AG04450 (cell line): ENCODE measurements at regions not wholly inside any gene's neighbourhood (a gene's known extent, or its start where the extent isn't known, plus 50 kb on each side); places are given as distances from the start of the nearest gene placed in this dataset.

ENCODE experiments used
- CTCF ChIA-PET: fragments of 300-600, 350-600 bp; formaldehyde crosslinking; extraction: SDS; loops from one replicate; lab custom pipeline; 2022; ENCODE audit warnings: antibody characterized with exemption, inconsistent platforms; lab: Charles Lee
- POLR2A ChIA-PET: fragments of 350-600 bp; formaldehyde crosslinking; extraction: SDS; loops from one replicate; lab custom pipeline; 2021; ENCODE audit warnings: antibody characterized with exemption, inconsistent platforms; lab: Yijun Ruan, JAX
- DNase-seq: peaks from one replicate; pipeline ENCODE4 v3.0.0-alpha.2; 2011; ENCODE audit warnings: low read depth, low spot score
- H3K27ac ChIP-seq: one replicate; pipeline ENCODE4 v1.5.1; 2012; ENCODE audit warnings: low read depth, low read length, control low read depth
- H3K27me3 ChIP-seq: one replicate; pipeline ENCODE4 v1.6.0; 2012; ENCODE audit warnings: low read length; ENCODE audit not compliant: control insufficient read depth, insufficient read depth
- H3K4me3 ChIP-seq: 2 replicates; pipeline ENCODE4 v1.5.1; 2011; ENCODE audit warnings: mild to moderate bottlenecking, low read depth, low read length, control low read depth
- H3K9me3 ChIP-seq: 2 replicates; pipeline ENCODE4 v1.5.1; 2012; ENCODE audit warnings: low read length; ENCODE audit not compliant: control insufficient read depth, insufficient read depth
- TF ChIP-seq, protein P1 (sequence below): IDR thresholded peaks from 2 replicates; pipeline ENCODE4 v1.5.1; 2011; ENCODE audit warnings: low read depth, low read length, control low read depth, inconsistent platforms

DNA sequence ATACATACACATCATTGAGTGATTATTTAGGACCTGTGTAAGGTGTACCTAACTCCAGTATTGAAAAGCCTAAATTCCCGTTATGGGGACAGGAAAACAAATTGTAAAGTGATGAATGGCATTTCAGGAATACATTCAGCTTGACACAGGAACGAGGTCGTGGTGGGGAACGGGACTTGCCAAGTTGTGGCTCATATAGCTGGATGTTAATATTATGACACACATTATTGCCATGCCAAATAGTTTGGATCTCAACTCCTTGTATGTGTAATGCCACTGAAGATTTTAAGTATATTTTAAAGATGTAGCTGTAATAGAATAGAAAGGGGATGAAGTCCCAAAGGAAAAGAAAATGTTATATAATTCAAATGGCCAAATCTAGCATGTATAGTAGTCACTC, 227.2 kb upstream of the GOLIM4 start:
- Histone ChIP-seq H3K27me3 (no peaks in the 10 kb centered on the region), H3K9me3 (no peaks in the 10 kb centered on the region), H3K4me3 (no peak overlapping the region), H3K27ac (no peak overlapping the region)
- TF ChIP-seq, protein P1, sequence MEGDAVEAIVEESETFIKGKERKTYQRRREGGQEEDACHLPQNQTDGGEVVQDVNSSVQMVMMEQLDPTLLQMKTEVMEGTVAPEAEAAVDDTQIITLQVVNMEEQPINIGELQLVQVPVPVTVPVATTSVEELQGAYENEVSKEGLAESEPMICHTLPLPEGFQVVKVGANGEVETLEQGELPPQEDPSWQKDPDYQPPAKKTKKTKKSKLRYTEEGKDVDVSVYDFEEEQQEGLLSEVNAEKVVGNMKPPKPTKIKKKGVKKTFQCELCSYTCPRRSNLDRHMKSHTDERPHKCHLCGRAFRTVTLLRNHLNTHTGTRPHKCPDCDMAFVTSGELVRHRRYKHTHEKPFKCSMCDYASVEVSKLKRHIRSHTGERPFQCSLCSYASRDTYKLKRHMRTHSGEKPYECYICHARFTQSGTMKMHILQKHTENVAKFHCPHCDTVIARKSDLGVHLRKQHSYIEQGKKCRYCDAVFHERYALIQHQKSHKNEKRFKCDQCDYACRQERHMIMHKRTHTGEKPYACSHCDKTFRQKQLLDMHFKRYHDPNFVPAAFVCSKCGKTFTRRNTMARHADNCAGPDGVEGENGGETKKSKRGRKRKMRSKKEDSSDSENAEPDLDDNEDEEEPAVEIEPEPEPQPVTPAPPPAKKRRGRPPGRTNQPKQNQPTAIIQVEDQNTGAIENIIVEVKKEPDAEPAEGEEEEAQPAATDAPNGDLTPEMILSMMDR, result no peak
- ChIA-PET CTCF (interaction anchor here (1.3 kb wide), 1 partner anchor 72 kb away, joined by 4 read pairs; no protein-coding TSS in a partner anchor), POLR2A (no interaction called here)
- DNase-seq, result no peak

DNA sequence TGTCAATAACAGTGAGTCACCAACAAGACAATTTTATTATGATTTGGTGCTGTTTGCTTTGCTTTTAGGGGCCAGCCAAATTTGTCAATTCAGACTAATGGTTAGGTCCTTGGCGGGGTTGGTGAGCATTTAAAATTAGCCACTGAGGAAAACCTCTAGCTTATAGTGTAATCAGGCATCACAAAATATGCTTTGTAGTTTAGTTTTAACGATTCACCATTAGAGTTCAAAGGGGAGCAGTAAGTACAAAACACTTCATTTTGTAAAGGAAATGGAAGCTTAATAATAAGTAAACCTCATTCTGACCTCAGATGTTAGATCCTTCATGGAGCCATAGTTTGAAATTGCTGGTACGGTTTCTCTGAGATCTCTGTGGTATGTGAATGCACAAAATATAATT, 218.4 kb upstream of the GOLIM4 start:
- TF ChIP-seq, protein P1, result no peak
- no peak for DNase-seq
- POLR2A ChIA-PET, result no interaction called here
- no peak overlapping the region for H3K4me3 ChIP-seq
- no peaks in the 10 kb centered on the region for H3K9me3 ChIP-seq
- no peaks in the 10 kb centered on the region for H3K27me3 ChIP-seq
- CTCF ChIA-PET, result no interaction called here
- no peak overlapping the region for H3K27ac ChIP-seq

DNA sequence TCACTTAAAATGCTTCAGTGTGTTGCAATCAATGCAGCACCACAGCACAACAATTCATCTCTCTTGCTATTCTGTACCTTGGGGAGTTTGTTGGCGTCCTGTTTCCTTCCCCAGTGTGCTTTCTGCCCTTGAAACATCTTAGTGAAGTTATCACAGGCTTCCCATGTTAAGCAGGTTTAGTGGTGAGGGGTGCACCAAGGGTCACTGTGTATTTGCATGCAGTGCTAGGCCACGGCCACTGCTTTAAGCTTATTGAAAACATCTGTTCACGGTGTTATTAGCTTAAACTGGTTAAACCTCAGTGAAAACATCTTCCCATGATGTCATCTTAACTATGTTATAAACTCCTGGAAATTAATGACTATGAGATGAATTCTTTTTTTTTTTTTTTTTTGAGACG, 217.3 kb upstream of the GOLIM4 start:
- POLR2A ChIA-PET, result interaction anchor here (0.6 kb wide), 1 partner anchor 10 kb away, joined by 3 read pairs; no protein-coding TSS in a partner anchor
- peak; percentile 23 for DNase-seq

DNA sequence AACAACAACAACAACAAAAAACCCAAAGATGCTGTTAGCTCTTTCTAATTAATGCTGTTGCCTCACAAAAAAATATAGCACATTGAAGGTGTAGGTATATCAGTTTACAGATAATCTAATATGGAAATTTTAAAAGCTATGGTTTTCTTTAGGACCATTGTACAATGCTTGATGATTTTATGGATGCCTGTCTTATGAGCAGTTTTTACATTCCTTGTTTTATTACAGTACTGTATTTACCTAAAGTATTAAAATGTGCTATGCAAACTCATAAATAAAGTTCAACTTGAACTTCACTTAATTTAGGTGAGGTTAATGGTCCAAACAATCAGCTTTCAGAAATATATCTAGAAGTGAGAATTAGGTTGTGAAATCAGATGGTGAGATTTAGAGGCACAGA, 212.2 kb upstream of the GOLIM4 start:
- Histone ChIP-seq H3K9me3 (no peaks in the 10 kb centered on the region; the same call in 1 of the 2 replicates), H3K27ac (no peak overlapping the region), H3K27me3 (no peaks in the 10 kb centered on the region), H3K4me3 (no peak overlapping the region)
- CTCF ChIA-PET, result interaction anchor here (0.8 kb wide), 1 partner anchor 267 kb away, joined by 3 read pairs; no protein-coding TSS in a partner anchor
- no peak for DNase-seq
- POLR2A ChIA-PET, result no interaction called here
- TF ChIP-seq, protein P1, result no peak

More for the DNA sequence above, 217.3 kb upstream of the GOLIM4 start:
- TF ChIP-seq, protein P1, result no peak
- no peak overlapping the region for H3K4me3 ChIP-seq
- no peaks in the 10 kb centered on the region for H3K9me3 ChIP-seq
- CTCF ChIA-PET, result interaction anchor here (0.7 kb wide), 1 partner anchor 52 kb away, joined by 9 read pairs; no protein-coding TSS in a partner anchor
- H3K27me3 ChIP-seq, result no peaks in the 10 kb centered on the region
- H3K27ac ChIP-seq, result no peak overlapping the region

DNA sequence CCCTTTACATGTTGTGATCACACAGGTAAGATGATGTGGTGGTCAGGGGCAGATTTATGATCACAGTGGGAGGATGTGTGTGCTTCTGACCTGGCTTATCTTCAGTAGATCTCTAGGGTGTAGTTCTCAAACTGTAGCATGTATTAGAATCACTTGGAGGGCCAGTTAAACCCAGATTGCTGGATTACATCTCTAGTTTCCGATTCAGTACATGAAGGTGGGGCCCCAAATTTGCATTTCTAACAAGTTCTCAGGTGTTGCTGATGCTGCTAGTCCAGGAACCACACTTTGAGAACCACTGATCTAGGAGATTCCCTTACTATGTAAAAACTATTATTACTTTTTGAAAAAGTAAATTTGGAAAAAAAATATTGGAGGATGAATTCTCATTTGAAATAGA, 199.3 kb upstream of the GOLIM4 start:
- Histone ChIP-seq H3K27me3 (no peaks in the 10 kb centered on the region), H3K27ac (no peak overlapping the region), H3K9me3 (no peaks in the 10 kb centered on the region), H3K4me3 (no peak overlapping the region)
- ChIA-PET POLR2A (no interaction called here), CTCF (no interaction called here)
- TF ChIP-seq, protein P1, result no peak
- no peak for DNase-seq
